ENCODE measurements at regions not wholly inside any gene's neighbourhood (a gene's known extent, or its start where the extent isn't known, plus 50 kb on each side); places are given as distances from the start of the nearest gene placed in this dataset.

DNA sequence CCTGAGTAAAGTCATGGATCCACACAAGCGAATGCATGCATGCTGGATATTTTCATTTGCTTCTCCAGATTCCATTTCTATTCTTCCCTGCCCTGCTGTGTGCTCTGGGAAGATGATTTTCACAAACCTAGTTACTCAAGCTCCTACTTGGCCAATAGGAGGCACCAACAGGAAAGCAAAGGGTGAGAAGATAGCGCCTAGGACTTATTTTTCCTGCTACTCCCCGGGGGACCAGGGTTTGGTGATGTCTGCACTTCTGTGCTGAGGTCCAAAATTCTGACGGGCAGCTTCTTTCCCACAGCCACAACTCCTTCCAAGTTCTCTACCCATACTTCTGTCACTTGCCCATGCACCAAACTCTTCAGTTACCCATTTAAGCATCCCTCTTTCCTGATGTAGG, 509.3 kb upstream of the TENM4 start:
- TF ChIP-seq MAFK (IDR thresholded peaks at IDR 0.05; ENCODE audit: partially characterized antibody) (no peak), POLR2A (IDR thresholded peaks at IDR 0.05; ENCODE audit: low read length) (no peak), CHD4 (IDR thresholded peaks at IDR 0.05; ENCODE audit: borderline replicate concordance) (no peak), CHD2 (IDR thresholded peaks at IDR 0.05; ENCODE audit: low read length, partially characterized antibody) (no peak), FOSB (CRISPR knock-in tag; IDR thresholded peaks at IDR 0.05) (no peak), SREBF2 (IDR thresholded peaks at IDR 0.05) (no peak)
- TF ChIP-seq, protein P1, sequence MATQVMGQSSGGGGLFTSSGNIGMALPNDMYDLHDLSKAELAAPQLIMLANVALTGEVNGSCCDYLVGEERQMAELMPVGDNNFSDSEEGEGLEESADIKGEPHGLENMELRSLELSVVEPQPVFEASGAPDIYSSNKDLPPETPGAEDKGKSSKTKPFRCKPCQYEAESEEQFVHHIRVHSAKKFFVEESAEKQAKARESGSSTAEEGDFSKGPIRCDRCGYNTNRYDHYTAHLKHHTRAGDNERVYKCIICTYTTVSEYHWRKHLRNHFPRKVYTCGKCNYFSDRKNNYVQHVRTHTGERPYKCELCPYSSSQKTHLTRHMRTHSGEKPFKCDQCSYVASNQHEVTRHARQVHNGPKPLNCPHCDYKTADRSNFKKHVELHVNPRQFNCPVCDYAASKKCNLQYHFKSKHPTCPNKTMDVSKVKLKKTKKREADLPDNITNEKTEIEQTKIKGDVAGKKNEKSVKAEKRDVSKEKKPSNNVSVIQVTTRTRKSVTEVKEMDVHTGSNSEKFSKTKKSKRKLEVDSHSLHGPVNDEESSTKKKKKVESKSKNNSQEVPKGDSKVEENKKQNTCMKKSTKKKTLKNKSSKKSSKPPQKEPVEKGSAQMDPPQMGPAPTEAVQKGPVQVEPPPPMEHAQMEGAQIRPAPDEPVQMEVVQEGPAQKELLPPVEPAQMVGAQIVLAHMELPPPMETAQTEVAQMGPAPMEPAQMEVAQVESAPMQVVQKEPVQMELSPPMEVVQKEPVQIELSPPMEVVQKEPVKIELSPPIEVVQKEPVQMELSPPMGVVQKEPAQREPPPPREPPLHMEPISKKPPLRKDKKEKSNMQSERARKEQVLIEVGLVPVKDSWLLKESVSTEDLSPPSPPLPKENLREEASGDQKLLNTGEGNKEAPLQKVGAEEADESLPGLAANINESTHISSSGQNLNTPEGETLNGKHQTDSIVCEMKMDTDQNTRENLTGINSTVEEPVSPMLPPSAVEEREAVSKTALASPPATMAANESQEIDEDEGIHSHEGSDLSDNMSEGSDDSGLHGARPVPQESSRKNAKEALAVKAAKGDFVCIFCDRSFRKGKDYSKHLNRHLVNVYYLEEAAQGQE (IDR thresholded peaks at IDR 0.05): no peak
- TF ChIP-seq, protein P2, sequence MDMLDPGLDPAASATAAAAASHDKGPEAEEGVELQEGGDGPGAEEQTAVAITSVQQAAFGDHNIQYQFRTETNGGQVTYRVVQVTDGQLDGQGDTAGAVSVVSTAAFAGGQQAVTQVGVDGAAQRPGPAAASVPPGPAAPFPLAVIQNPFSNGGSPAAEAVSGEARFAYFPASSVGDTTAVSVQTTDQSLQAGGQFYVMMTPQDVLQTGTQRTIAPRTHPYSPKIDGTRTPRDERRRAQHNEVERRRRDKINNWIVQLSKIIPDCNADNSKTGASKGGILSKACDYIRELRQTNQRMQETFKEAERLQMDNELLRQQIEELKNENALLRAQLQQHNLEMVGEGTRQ (IDR thresholded peaks at IDR 0.05): no peak
- TF ChIP-seq, protein P3, sequence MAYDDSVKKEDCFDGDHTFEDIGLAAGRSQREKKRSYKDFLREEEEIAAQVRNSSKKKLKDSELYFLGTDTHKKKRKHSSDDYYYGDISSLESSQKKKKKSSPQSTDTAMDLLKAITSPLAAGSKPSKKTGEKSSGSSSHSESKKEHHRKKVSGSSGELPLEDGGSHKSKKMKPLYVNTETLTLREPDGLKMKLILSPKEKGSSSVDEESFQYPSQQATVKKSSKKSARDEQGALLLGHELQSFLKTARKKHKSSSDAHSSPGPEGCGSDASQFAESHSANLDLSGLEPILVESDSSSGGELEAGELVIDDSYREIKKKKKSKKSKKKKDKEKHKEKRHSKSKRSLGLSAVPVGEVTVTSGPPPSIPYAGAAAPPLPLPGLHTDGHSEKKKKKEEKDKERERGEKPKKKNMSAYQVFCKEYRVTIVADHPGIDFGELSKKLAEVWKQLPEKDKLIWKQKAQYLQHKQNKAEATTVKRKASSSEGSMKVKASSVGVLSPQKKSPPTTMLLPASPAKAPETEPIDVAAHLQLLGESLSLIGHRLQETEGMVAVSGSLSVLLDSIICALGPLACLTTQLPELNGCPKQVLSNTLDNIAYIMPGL (CRISPR knock-in tag; IDR thresholded peaks at IDR 0.05; ENCODE audit: borderline replicate concordance): no peak
- TF ChIP-seq, protein P4, sequence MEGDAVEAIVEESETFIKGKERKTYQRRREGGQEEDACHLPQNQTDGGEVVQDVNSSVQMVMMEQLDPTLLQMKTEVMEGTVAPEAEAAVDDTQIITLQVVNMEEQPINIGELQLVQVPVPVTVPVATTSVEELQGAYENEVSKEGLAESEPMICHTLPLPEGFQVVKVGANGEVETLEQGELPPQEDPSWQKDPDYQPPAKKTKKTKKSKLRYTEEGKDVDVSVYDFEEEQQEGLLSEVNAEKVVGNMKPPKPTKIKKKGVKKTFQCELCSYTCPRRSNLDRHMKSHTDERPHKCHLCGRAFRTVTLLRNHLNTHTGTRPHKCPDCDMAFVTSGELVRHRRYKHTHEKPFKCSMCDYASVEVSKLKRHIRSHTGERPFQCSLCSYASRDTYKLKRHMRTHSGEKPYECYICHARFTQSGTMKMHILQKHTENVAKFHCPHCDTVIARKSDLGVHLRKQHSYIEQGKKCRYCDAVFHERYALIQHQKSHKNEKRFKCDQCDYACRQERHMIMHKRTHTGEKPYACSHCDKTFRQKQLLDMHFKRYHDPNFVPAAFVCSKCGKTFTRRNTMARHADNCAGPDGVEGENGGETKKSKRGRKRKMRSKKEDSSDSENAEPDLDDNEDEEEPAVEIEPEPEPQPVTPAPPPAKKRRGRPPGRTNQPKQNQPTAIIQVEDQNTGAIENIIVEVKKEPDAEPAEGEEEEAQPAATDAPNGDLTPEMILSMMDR (IDR thresholded peaks at IDR 0.05): no peak
- TF ChIP-seq, protein P5, sequence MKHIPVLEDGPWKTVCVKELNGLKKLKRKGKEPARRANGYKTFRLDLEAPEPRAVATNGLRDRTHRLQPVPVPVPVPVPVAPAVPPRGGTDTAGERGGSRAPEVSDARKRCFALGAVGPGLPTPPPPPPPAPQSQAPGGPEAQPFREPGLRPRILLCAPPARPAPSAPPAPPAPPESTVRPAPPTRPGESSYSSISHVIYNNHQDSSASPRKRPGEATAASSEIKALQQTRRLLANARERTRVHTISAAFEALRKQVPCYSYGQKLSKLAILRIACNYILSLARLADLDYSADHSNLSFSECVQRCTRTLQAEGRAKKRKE (CRISPR knock-in tag; IDR thresholded peaks at IDR 0.05; ENCODE audit: low read depth): no peak
